ENCODE measurements at regions not wholly inside any gene's neighbourhood (a gene's known extent, or its start where the extent isn't known, plus 50 kb on each side); places are given as distances from the start of the nearest gene placed in this dataset.

GRCh38 chr2:12642332-12642731, 74.4 kb upstream of the TRIB2 start:
- no peaks in the 10 kb centered on the region for H3K9me3 ChIP-seq

DNA sequence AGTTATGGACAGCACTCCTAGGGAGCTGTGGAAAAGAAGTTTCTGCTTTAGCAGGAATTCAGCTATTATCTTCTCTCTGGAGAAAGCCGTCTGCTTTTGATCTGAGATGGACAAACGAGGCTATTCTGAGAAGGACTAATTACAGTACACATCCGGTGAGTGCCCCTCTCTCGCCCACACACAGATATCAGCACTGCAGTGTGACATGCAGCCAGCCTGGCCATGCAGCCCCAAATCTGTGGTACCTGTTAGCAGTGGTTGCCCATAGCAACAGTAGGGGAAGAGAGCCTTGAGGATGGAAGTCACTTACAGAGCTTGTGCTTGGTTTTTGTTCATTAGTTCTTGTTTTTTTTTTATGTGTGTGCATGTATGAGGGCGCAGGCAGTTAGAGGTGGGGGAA, 73.9 kb upstream of the TRIB2 start:
- no peak for DNase-seq (ENCODE audit: low spot score in 2 of 2)
- Histone ChIP-seq H3K4me3 (no peak overlapping the region), H3K27me3 (no peaks in the 10 kb centered on the region), H3K4me1 (no peaks in the 10 kb centered on the region), H3K36me3 (no peaks in the 10 kb centered on the region), H3K9me3 (no peaks in the 10 kb centered on the region), H3K27ac (no peak overlapping the region)
- TF ChIP-seq POLR2A (IDR thresholded peaks at IDR 0.05) = no peak
- no peak for TF ChIP-seq CTCF (IDR thresholded peaks at IDR 0.05)
- TF ChIP-seq EP300 (IDR thresholded peaks at IDR 0.05) = no peak
- no peak for TF ChIP-seq POLR2AphosphoS5 (IDR thresholded peaks at IDR 0.05)
- WGBS = 63% methylated on average over 5 of the region's 5 CpGs

More at GRCh38 chr2:12642332-12642731, 74.4 kb upstream of the TRIB2 start:
- no peak for TF ChIP-seq POLR2AphosphoS5 (IDR thresholded peaks at IDR 0.05)
- no peak for TF ChIP-seq POLR2A (IDR thresholded peaks at IDR 0.05)
- no peak for TF ChIP-seq CTCF (IDR thresholded peaks at IDR 0.05)
- no peak for TF ChIP-seq EP300 (IDR thresholded peaks at IDR 0.05)
- Histone ChIP-seq H3K4me3 (no peak overlapping the region), H3K4me1 (no peaks in the 10 kb centered on the region), H3K36me3 (no peaks in the 10 kb centered on the region), H3K27me3 (no peaks in the 10 kb centered on the region), H3K27ac (no peak overlapping the region)
- no peak for DNase-seq (ENCODE audit: low spot score in 2 of 2)
- 46% methylated on average over 7 of the region's 7 CpGs for WGBS

- H3K4me3 ChIP-seq = no peak overlapping the region
- no peak for DNase-seq (ENCODE audit: low spot score in 2 of 2)
- no peaks in the 10 kb centered on the region for H3K4me1 ChIP-seq
- no peaks in the 10 kb centered on the region for H3K36me3 ChIP-seq
- TF ChIP-seq POLR2A (IDR thresholded peaks at IDR 0.05) (no peak), EP300 (IDR thresholded peaks at IDR 0.05) (no peak), CTCF (IDR thresholded peaks at IDR 0.05) (no peak), POLR2AphosphoS5 (IDR thresholded peaks at IDR 0.05) (no peak)
- peaks cover 3% of the 10 kb centered on the region for H3K27me3 ChIP-seq
- 89% methylated on average over 10 of the region's 10 CpGs for WGBS
- no peaks in the 10 kb centered on the region for H3K9me3 ChIP-seq
- H3K27ac ChIP-seq = no peak overlapping the region
Measured at GRCh38 chr2:12649602-12650400, 66.9 kb upstream of the TRIB2 start.

GRCh38 chr2:12651641-12652040, 65.1 kb upstream of the TRIB2 start:
- no peaks in the 10 kb centered on the region for H3K9me3 ChIP-seq
- DNase-seq (ENCODE audit: low spot score in 2 of 2) = no peak
- H3K36me3 ChIP-seq = no peaks in the 10 kb centered on the region
- TF ChIP-seq POLR2AphosphoS5 (IDR thresholded peaks at IDR 0.05) (no peak), EP300 (IDR thresholded peaks at IDR 0.05) (no peak), CTCF (IDR thresholded peaks at IDR 0.05) (no peak), POLR2A (IDR thresholded peaks at IDR 0.05) (no peak)
- peaks cover 3% of the 10 kb centered on the region for H3K27me3 ChIP-seq
- 82% methylated on average over 7 of the region's 8 CpGs for WGBS
- no peak overlapping the region for H3K27ac ChIP-seq
- H3K4me1 ChIP-seq = no peaks in the 10 kb centered on the region
- no peak overlapping the region for H3K4me3 ChIP-seq

GRCh38 chr2:12652723-12653122, 64.0 kb upstream of the TRIB2 start:
- H3K27ac ChIP-seq = no peak overlapping the region
- DNase-seq (ENCODE audit: low spot score in 2 of 2) = no peak
- TF ChIP-seq POLR2A (IDR thresholded peaks at IDR 0.05) (no peak), POLR2AphosphoS5 (IDR thresholded peaks at IDR 0.05) (no peak), CTCF (IDR thresholded peaks at IDR 0.05) (no peak), EP300 (IDR thresholded peaks at IDR 0.05) (no peak)
- 76% methylated on average over 9 of the region's 9 CpGs for WGBS
- H3K4me3 ChIP-seq = no peak overlapping the region
- peaks cover 3% of the 10 kb centered on the region for H3K27me3 ChIP-seq
- no peaks in the 10 kb centered on the region for H3K4me1 ChIP-seq
- H3K36me3 ChIP-seq = no peaks in the 10 kb centered on the region
- no peaks in the 10 kb centered on the region for H3K9me3 ChIP-seq

Data from suprapubic skin (tissue), 4 donors.